H1 (cell line): ENCODE measurements at regions not wholly inside any gene's neighbourhood (a gene's known extent, or its start where the extent isn't known, plus 50 kb on each side); places are given as distances from the start of the nearest gene placed in this dataset.

Source experiments
- CTCF ChIA-PET: fragments of 300-600 bp; sonication (Branson Sonifier 250); formaldehyde crosslinking; loops from one replicate; lab custom pipeline; 2021; ENCODE audit not compliant: partially characterized antibody; lab: Charles Lee
- POLR2A ChIA-PET: fragments of 300-600 bp; sonication (Branson Sonifier 250); formaldehyde crosslinking; loops from one replicate; lab custom pipeline; 2021; ENCODE audit warnings: inconsistent platforms; ENCODE audit not compliant: partially characterized antibody; lab: Charles Lee
- DNase-seq, 2 experiments: peaks; one replicate each; pipeline versions ENCODE4 v3.0.0 to v3.0.0-alpha.2; 2010 to 2022; ENCODE audit warnings: low spot score in 2 of 2, low read depth in 1 of 2, mixed read lengths in 1 of 2
- FAIRE-seq: peaks from 2 replicates; lab custom pipeline; 2011; peaks lifted over from hg19 to GRCh38; lab: Jason Lieb, UNC
- H2AFZ ChIP-seq: 2 replicates; pipeline ENCODE4 v1.8.1; 2012; ENCODE audit warnings: low read length, inconsistent platforms
- H2AK5ac ChIP-seq: 2 replicates; pipeline ENCODE4 v1.6.1; 2013; ENCODE audit warnings: low read depth, low read length
- H2BK120ac ChIP-seq: replicated peaks from 2 replicates; pipeline ENCODE3; 2013; ENCODE audit warnings: low read depth, low read length, inconsistent platforms
- H2BK12ac ChIP-seq: 2 replicates; pipeline ENCODE4 v1.6.1; 2013; ENCODE audit warnings: low read depth, low read length
- H2BK15ac ChIP-seq: 2 replicates; pipeline ENCODE4 v1.6.1; 2013; ENCODE audit warnings: low read length
- H2BK20ac ChIP-seq: 2 replicates; pipeline ENCODE4 v1.6.1; 2013; ENCODE audit warnings: low read length
- H2BK5ac ChIP-seq: 2 replicates; pipeline ENCODE4 v1.6.1; 2013; ENCODE audit warnings: low read depth, low read length
- H3K14ac ChIP-seq: 2 replicates; pipeline ENCODE4 v1.6.1; 2013; ENCODE audit warnings: inconsistent platforms; ENCODE audit not compliant: insufficient read length
- H3K18ac ChIP-seq: 2 replicates; pipeline ENCODE4 v1.6.1; 2013; ENCODE audit warnings: low read length; ENCODE audit errors: extremely low read depth
- H3K23ac ChIP-seq: 2 replicates; pipeline ENCODE4 v1.6.1; 2013; ENCODE audit warnings: inconsistent platforms; ENCODE audit not compliant: insufficient read length
- H3K23me2 ChIP-seq: 2 replicates; pipeline ENCODE4 v1.6.1; 2013; ENCODE audit warnings: low read depth, low read length
- H3K27ac ChIP-seq: 2 replicates; pipeline ENCODE4 v1.6.1; 2011; ENCODE audit warnings: low read depth, low read length, inconsistent platforms
- H3K27me3 ChIP-seq, 4 experiments: replicated peaks in 1 of 4; 1 replicate in 1 of 4; 2 replicates in 3 of 4; pipeline versions ENCODE4 v1.6.1 to v1.8.1; 2011 to 2013; ENCODE audit warnings: low read length in 3 of 4, mild to moderate bottlenecking in 3 of 4, inconsistent platforms in 2 of 4, mixed read lengths in 2 of 4, moderate library complexity in 1 of 4; ENCODE audit not compliant: control insufficient read depth in 3 of 4, insufficient read depth in 3 of 4; ENCODE audit errors: extremely low read depth in 1 of 4
- H3K36me3 ChIP-seq, 4 experiments: 2 replicates each; pipeline versions ENCODE4 v1.6.1 to v1.8.1; 2011 to 2013; ENCODE audit warnings: mild to moderate bottlenecking in 4 of 4, low read length in 3 of 4, moderate library complexity in 2 of 4, control low read depth in 1 of 4, inconsistent platforms in 1 of 4; ENCODE audit not compliant: insufficient read depth in 4 of 4, control insufficient read depth in 2 of 4
- H3K4ac ChIP-seq: replicated peaks from 2 replicates; pipeline ENCODE3; 2013; ENCODE audit warnings: low read length, low read depth, mixed read lengths, inconsistent platforms; ENCODE audit not compliant: insufficient read length
- H3K4me1 ChIP-seq, 4 experiments: replicated peaks in 1 of 4; 1 replicate in 1 of 4; 2 replicates in 3 of 4; pipeline versions ENCODE4 v1.6.1 to v1.8.1; 2011 to 2013; ENCODE audit warnings: low read length in 3 of 4, inconsistent platforms in 2 of 4, mixed read lengths in 1 of 4; ENCODE audit not compliant: insufficient read depth in 4 of 4, control insufficient read depth in 3 of 4
- H3K4me2 ChIP-seq, 2 experiments: 2 replicates each; pipeline versions ENCODE4 v1.6.1 to v1.8.1; 2011 to 2013; ENCODE audit warnings: low read depth in 2 of 2, low read length in 2 of 2, control low read depth in 1 of 2, inconsistent platforms in 1 of 2, mild to moderate bottlenecking in 1 of 2; ENCODE audit not compliant: insufficient read depth in 1 of 2
- H3K4me3 ChIP-seq, 4 experiments: fragments of 200-600, 300-600 bp in 1 of 4; sonication (generic), shearing (Covaris generic), sonication (Bioruptor Twin) in 1 of 4; 2 replicates each; pipeline versions ENCODE4 v1.5.1 to v1.8.1; 2011 to 2016; ENCODE audit warnings: low read length in 4 of 4, low read depth in 3 of 4, control low read depth in 2 of 4, inconsistent platforms in 2 of 4, mild to moderate bottlenecking in 2 of 4, mixed read lengths in 1 of 4, moderate library complexity in 1 of 4; ENCODE audit not compliant: insufficient read depth in 2 of 4; ENCODE audit errors: extremely low read depth in 1 of 4
- H3K56ac ChIP-seq: replicated peaks from 2 replicates; pipeline ENCODE3; 2013; ENCODE audit warnings: low read depth, mild to moderate bottlenecking, mixed read lengths, low read length, inconsistent platforms; ENCODE audit not compliant: insufficient read length
- H3K79me1 ChIP-seq: 2 replicates; pipeline ENCODE4 v1.6.1; 2013; ENCODE audit warnings: low read depth, low read length, control low read depth
- H3K79me2 ChIP-seq, 2 experiments: 2 replicates each; pipeline versions ENCODE4 v1.6.1 to v1.8.1; 2012 to 2013; ENCODE audit warnings: low read length in 2 of 2, mild to moderate bottlenecking in 2 of 2, inconsistent platforms in 1 of 2; ENCODE audit not compliant: insufficient read depth in 2 of 2, control insufficient read depth in 1 of 2
- H3K9ac ChIP-seq, 4 experiments: replicated peaks in 1 of 4; 1 replicate in 1 of 4; 2 replicates in 3 of 4; pipeline versions ENCODE4 v1.6.1 to v1.8.1; 2011 to 2013; ENCODE audit warnings: low read depth in 3 of 4, low read length in 3 of 4, control low read depth in 2 of 4, mild to moderate bottlenecking in 2 of 4, moderate library complexity in 2 of 4, inconsistent platforms in 1 of 4; ENCODE audit errors: extremely low read depth in 1 of 4
- H3K9me3 ChIP-seq, 2 experiments: 2 replicates each; pipeline versions ENCODE4 v1.6.1 to v1.8.1; 2012 to 2013; ENCODE audit warnings: mild to moderate bottlenecking in 2 of 2, moderate library complexity in 2 of 2, control low read depth in 1 of 2, inconsistent platforms in 1 of 2, low read depth in 1 of 2, low read length in 1 of 2, mixed read lengths in 1 of 2; ENCODE audit not compliant: insufficient read depth in 2 of 2
- H4K20me1 ChIP-seq, 2 experiments: replicated peaks in 1 of 2; 2 replicates each; pipeline versions ENCODE3 to v1.8.1; 2011 to 2013; ENCODE audit warnings: inconsistent platforms in 2 of 2, low read length in 2 of 2, mild to moderate bottlenecking in 1 of 2; ENCODE audit not compliant: insufficient read depth in 2 of 2, control insufficient read depth in 1 of 2
- H4K5ac ChIP-seq: 2 replicates; pipeline ENCODE4 v1.6.1; 2013; ENCODE audit warnings: low read length, low read depth, mixed read lengths, inconsistent platforms; ENCODE audit not compliant: insufficient read length
- H4K8ac ChIP-seq: 2 replicates; pipeline ENCODE4 v1.8.0; 2013; ENCODE audit warnings: mild to moderate bottlenecking, moderate library complexity, low read length, inconsistent platforms; ENCODE audit not compliant: insufficient read depth; ENCODE audit errors: extremely low read depth
- H4K91ac ChIP-seq: replicated peaks from 2 replicates; pipeline ENCODE3; 2013; ENCODE audit warnings: low read length, mixed read lengths, inconsistent platforms; ENCODE audit not compliant: insufficient read length
- KDM5A ChIP-seq: fragments of 200-600 bp; IDR thresholded peaks from 2 replicates; pipeline ENCODE4 v1.7.1; 2012; ENCODE audit warnings: mild to moderate bottlenecking, low read length, inconsistent platforms, mixed read lengths
- RAD21 ChIP-seq, 2 experiments: IDR thresholded peaks in 1 of 2; conservative IDR thresholded peaks in 1 of 2; 2 replicates each; pipeline ENCODE4 v1.6.1; 2011; ENCODE audit warnings: low read depth in 2 of 2, low read length in 2 of 2, improper control_type of control experiment in 1 of 2, inconsistent platforms in 1 of 2, mild to moderate bottlenecking in 1 of 2, moderate library complexity in 1 of 2
- RNF2 ChIP-seq: fragments of 200-900, 300-1000 bp; sonication (generic); IDR thresholded peaks from 2 replicates; pipeline ENCODE4 v1.7.1; 2016; ENCODE audit warnings: borderline replicate concordance, low read depth, mild to moderate bottlenecking, antibody characterized with exemption, low read length; ENCODE audit not compliant: poor library complexity, severe bottlenecking; ENCODE audit errors: missing control alignments
- TBP ChIP-seq: IDR thresholded peaks from 2 replicates; pipeline ENCODE4 v1.6.1; 2011; ENCODE audit warnings: low read depth, low read length, improper control_type of control experiment
- TCF12 ChIP-seq: IDR thresholded peaks from 2 replicates; pipeline ENCODE4 v1.6.1; 2011; ENCODE audit warnings: low read depth, mild to moderate bottlenecking, low read length
- WGBS, 2 experiments: shearing (Covaris generic) in 1 of 2; methylation state at CpG; one replicate each; pipeline versions ENCODE4 v1.1.6 to v1.1.7; 2013 to 2015; ENCODE audit warnings: low lambda C conversion rate in 2 of 2, mixed read lengths in 2 of 2, inconsistent platforms in 1 of 2, low coverage in 1 of 2, missing lambda C conversion rate in 1 of 2; ENCODE audit not compliant: insufficient replicate concordance in 2 of 2, insufficient coverage in 1 of 2, insufficient read length in 1 of 2; ENCODE audit errors: extremely low coverage in 1 of 2, missing lambda C conversion rate in 1 of 2; 5-methylcytosine and 5-hydroxymethylcytosine counted together

GRCh38 chr2:4981802-4982409 lies 710.3 kb upstream of the SOX11 start:
- Histone ChIP-seq H3K23ac (no peak overlapping the region), H3K4me3 (no peak overlapping the region), H2BK120ac (no peak overlapping the region), H3K23me2 (no peaks in the 10 kb centered on the region), H3K18ac (no peak overlapping the region), H3K27ac (no peak overlapping the region), H3K14ac (no peak overlapping the region), H4K20me1 (no peaks in the 10 kb centered on the region), H3K4me1 (no peaks in the 10 kb centered on the region), H3K27me3 (no peaks in the 10 kb centered on the region), H3K36me3 (no peaks in the 10 kb centered on the region), H4K91ac (no peak overlapping the region), H2BK5ac (no peak overlapping the region), H3K9ac (no peak overlapping the region), H3K79me2 (no peaks in the 10 kb centered on the region), H2BK12ac (no peak overlapping the region), H2AK5ac (no peak overlapping the region), H2AFZ (no peak overlapping the region), H3K79me1 (no peaks in the 10 kb centered on the region), H3K4me2 (no peak overlapping the region), H3K56ac (no peak overlapping the region), H3K9me3 (no peaks in the 10 kb centered on the region), H2BK15ac (no peak overlapping the region), H3K4ac (no peak overlapping the region), H4K8ac (no peak overlapping the region), H2BK20ac (no peak overlapping the region), H4K5ac (no peak overlapping the region)
- POLR2A ChIA-PET = no interaction called here
- DNase-seq (no peak), FAIRE-seq (no peak)
- TF ChIP-seq TCF12 (no peak), RNF2 (no peak), KDM5A (no peak), TBP (no peak), RAD21 (IDR thresholded peaks at IDR 0.05 in 1 of 2, conservative IDR thresholded peaks at IDR 0.05 in 1 of 2; ENCODE audit: low read depth in 2 of 2, low read length in 2 of 2) (no peak)
- CTCF ChIA-PET = no interaction called here
- WGBS, 2 experiments = 96% methylated on average over 1 of the region's 1 CpG; no CpG with 5 or more reads in 1 of the 2 experiments
